ENCODE measurements at regions not wholly inside any gene's neighbourhood (a gene's known extent, or its start where the extent isn't known, plus 50 kb on each side); places are given as distances from the start of the nearest gene placed in this dataset.
"Not testable (repeated sequence)": the region's sequence is repeated elsewhere in the genome, so short reads cannot be mapped to it uniquely, and the experiment has no call there.

GRCh38 chr15:20278376-20278775, 263.2 kb downstream of the GOLGA6L6 start:
- not testable (repeated sequence) for TF ChIP-seq CTCF (conservative IDR thresholded peaks at IDR 0.05); EZH2 (IDR thresholded peaks at IDR 0.05; ENCODE audit: low read depth)
